ELF-1 (cell line): ENCODE measurements at regions not wholly inside any gene's neighbourhood (a gene's known extent, or its start where the extent isn't known, plus 50 kb on each side); places are given as distances from the start of the nearest gene placed in this dataset.
"Not testable (repeated sequence)": the region's sequence is repeated elsewhere in the genome, so short reads cannot be mapped to it uniquely, and the experiment has no call there.

Experiments used
- DNase-seq: peaks from one replicate; pipeline ENCODE4 v3.0.0-alpha.2; 2016; ENCODE audit warnings: low read depth, low spot score

GRCh38 chr15:67918205-67918861, 78.5 kb upstream of the RNU6-1 start:
- no peak for DNase-seq

- no peak for DNase-seq
Measured at GRCh38 chr15:67920524-67921240, 80.8 kb upstream of the RNU6-1 start.

GRCh38 chr15:67922106-67922675, 82.3 kb upstream of the RNU6-1 start:
- DNase-seq = no peak

GRCh38 chr15:67922971-67923945, 83.4 kb upstream of the RNU6-1 start:
- DNase-seq = no peak

GRCh38 chr15:67924359-67924974, 84.6 kb upstream of the RNU6-1 start:
- no peak for DNase-seq

GRCh38 chr15:67925182-67925581, 85.3 kb upstream of the RNU6-1 start:
- no peak for DNase-seq

- no peak for DNase-seq
Measured at GRCh38 chr15:67927501-67928168, 87.8 kb upstream of the RNU6-1 start.

GRCh38 chr15:67928666-67929065, 88.8 kb upstream of the RNU6-1 start:
- no peak for DNase-seq

GRCh38 chr15:67930720-67931119, 90.9 kb upstream of the RNU6-1 start:
- no peak for DNase-seq

GRCh38 chr15:67931861-67932260, 92.0 kb upstream of the RNU6-1 start:
- DNase-seq = no peak

GRCh38 chr15:67934126-67934525, 94.3 kb upstream of the RNU6-1 start:
- not testable (repeated sequence) for DNase-seq

GRCh38 chr15:67935244-67935643, 95.4 kb upstream of the RNU6-1 start:
- DNase-seq = no peak

- DNase-seq = no peak
Measured at GRCh38 chr15:67936258-67936657, 96.4 kb upstream of the RNU6-1 start.

- peak; percentile 85 for DNase-seq
Measured at GRCh38 chr15:67937153-67937761, 97.4 kb upstream of the RNU6-1 start.

- DNase-seq = not testable (repeated sequence)
Measured at GRCh38 chr15:67939179-67939578, 99.3 kb upstream of the RNU6-1 start.

- DNase-seq = not testable (repeated sequence)
Measured at GRCh38 chr15:67939588-67940323, 99.9 kb upstream of the RNU6-1 start.

GRCh38 chr15:67940324-67940719, 100.5 kb upstream of the RNU6-1 start:
- no peak for DNase-seq

GRCh38 chr15:67941648-67942310, 101.9 kb upstream of the RNU6-1 start:
- peak; percentile 47 for DNase-seq

GRCh38 chr15:67943475-67943874, 103.6 kb upstream of the RNU6-1 start:
- peak; percentile 50 for DNase-seq
